ENCODE measurements at regions not wholly inside any gene's neighbourhood (a gene's known extent, or its start where the extent isn't known, plus 50 kb on each side); places are given as distances from the start of the nearest gene placed in this dataset.
"Not testable (repeated sequence)": the region's sequence is repeated elsewhere in the genome, so short reads cannot be mapped to it uniquely, and the experiment has no call there.

- DNase-seq (ENCODE audit: low read depth, low spot score) = no peak
- H3K4me3 ChIP-seq (ENCODE audit: low read depth, low read length) = no peak overlapping the region
- in situ Hi-C loops (cut with HindIII; ENCODE audit: low sequenced_read_pairs) = no loop called here
- TF ChIP-seq CTCF (IDR thresholded peaks at IDR 0.05; ENCODE audit: low read depth, low read length) = no peak
These were observed 97.2 kb downstream of the OAT start for GRCh38 chr10:124321433-124322089.

GRCh38 chr10:124320778-124321432 is 97.8 kb downstream of the OAT start:
- no peak for TF ChIP-seq CTCF (IDR thresholded peaks at IDR 0.05; ENCODE audit: low read depth, low read length)
- no peak for DNase-seq (ENCODE audit: low read depth, low spot score)
- H3K4me3 ChIP-seq (ENCODE audit: low read depth, low read length) = no peak overlapping the region
- in situ Hi-C loops (cut with HindIII; ENCODE audit: low sequenced_read_pairs) = no loop called here

GRCh38 chr10:124319926-124320391 is 98.8 kb downstream of the OAT start:
- DNase-seq (ENCODE audit: low read depth, low spot score) = no peak
- in situ Hi-C loops (cut with HindIII; ENCODE audit: low sequenced_read_pairs) = no loop called here
- H3K4me3 ChIP-seq (ENCODE audit: low read depth, low read length) = no peak overlapping the region
- no peak for TF ChIP-seq CTCF (IDR thresholded peaks at IDR 0.05; ENCODE audit: low read depth, low read length)

GRCh38 chr10:124319520-124319919 is 99.2 kb downstream of the OAT start:
- DNase-seq (ENCODE audit: low read depth, low spot score); in situ Hi-C loops (cut with HindIII; ENCODE audit: low sequenced_read_pairs); H3K4me3 ChIP-seq (ENCODE audit: low read depth, low read length): not testable (repeated sequence)

GRCh38 chr10:124318811-124319210 is 99.9 kb downstream of the OAT start:
- in situ Hi-C loops (cut with HindIII; ENCODE audit: low sequenced_read_pairs) = no loop called here
- DNase-seq (ENCODE audit: low read depth, low spot score) = no peak
- no peak for TF ChIP-seq CTCF (IDR thresholded peaks at IDR 0.05; ENCODE audit: low read depth, low read length)
- no peak overlapping the region for H3K4me3 ChIP-seq (ENCODE audit: low read depth, low read length)

- no peak for TF ChIP-seq CTCF (IDR thresholded peaks at IDR 0.05; ENCODE audit: low read depth, low read length)
These were observed 100.6 kb downstream of the OAT start for GRCh38 chr10:124318076-124318475.

GRCh38 chr10:124316326-124316725 is 102.4 kb downstream of the OAT start:
- no peak for TF ChIP-seq CTCF (IDR thresholded peaks at IDR 0.05; ENCODE audit: low read depth, low read length)
- DNase-seq (ENCODE audit: low read depth, low spot score) = no peak
- in situ Hi-C loops (cut with HindIII; ENCODE audit: low sequenced_read_pairs) = no loop called here
- H3K4me3 ChIP-seq (ENCODE audit: low read depth, low read length) = no peak overlapping the region

More at GRCh38 chr10:124318076-124318475, 100.6 kb downstream of the OAT start:
- no peak overlapping the region for H3K4me3 ChIP-seq (ENCODE audit: low read depth, low read length)
- in situ Hi-C loops (cut with HindIII; ENCODE audit: low sequenced_read_pairs) = no loop called here
- DNase-seq (ENCODE audit: low read depth, low spot score) = no peak

All from astrocyte of the spinal cord (primary cell).